ENCODE measurements at regions not wholly inside any gene's neighbourhood (a gene's known extent, or its start where the extent isn't known, plus 50 kb on each side); places are given as distances from the start of the nearest gene placed in this dataset.

GRCh38 chr2:74039611-74040010 lies 54.9 kb downstream of the TET3 start:
- Mint-ChIP-seq H3K27ac (peak overlapping the region; percentile 10 to 15), H3K9me3 (no peaks in the 10 kb centered on the region), H3K4me3 (no peak overlapping the region), H3K4me1 (peaks cover 78 to 81% of the 10 kb centered on the region in 2 donors), H3K36me3 (no peaks in the 10 kb centered on the region), H3K27me3 (ENCODE audit: low read depth in 2 of 2) (no peaks in the 10 kb centered on the region)
- intact Hi-C loops (cut with micrococcal nuclease): no loop called here
- H3K36me3 ChIP-seq (ENCODE audit: control insufficient read depth, insufficient read depth, low read length): no peaks in the 10 kb centered on the region
- ATAC-seq: no peak
- H3K4me1 ChIP-seq (ENCODE audit: control insufficient read depth, insufficient read depth, low read length): peaks cover 53% of the 10 kb centered on the region
- H3K4me3 ChIP-seq (ENCODE audit: low read length): no peak overlapping the region
- TF ChIP-seq CTCF (IDR thresholded peaks at IDR 0.05): no peak
- WGBS (ENCODE audit: insufficient coverage): 97% methylated on average over 2 of the region's 2 CpGs
- no peak for DNase-seq
- no peaks in the 10 kb centered on the region for H3K27me3 ChIP-seq (ENCODE audit: control insufficient read depth, insufficient read depth, low read length)
- no peak overlapping the region for H3K27ac ChIP-seq (ENCODE audit: low read length)
- no peaks in the 10 kb centered on the region for H3K9me3 ChIP-seq (ENCODE audit: control insufficient read depth, insufficient read depth, low read length)

- H3K36me3 ChIP-seq (ENCODE audit: control insufficient read depth, insufficient read depth, low read length): no peaks in the 10 kb centered on the region
- peak overlapping the region; percentile 1 for H3K27ac ChIP-seq (ENCODE audit: low read length)
- DNase-seq (no peak), ATAC-seq (peak in 1 of 3 donors; percentile 45)
- WGBS (ENCODE audit: insufficient coverage): 15% methylated on average over 3 of the region's 3 CpGs
- TF ChIP-seq CTCF (IDR thresholded peaks at IDR 0.05): no peak
- Mint-ChIP-seq H3K27me3 (ENCODE audit: low read depth in 2 of 2) (no peaks in the 10 kb centered on the region), H3K9me3 (no peaks in the 10 kb centered on the region), H3K27ac (peak overlapping the region; percentile 65 to 84), H3K36me3 (no peaks in the 10 kb centered on the region), H3K4me1 (peaks cover 83% of the 10 kb centered on the region in 2 donors), H3K4me3 (peak overlapping the region; percentile 69)
- no peaks in the 10 kb centered on the region for H3K9me3 ChIP-seq (ENCODE audit: control insufficient read depth, insufficient read depth, low read length)
- peaks cover 42% of the 10 kb centered on the region for H3K4me1 ChIP-seq (ENCODE audit: control insufficient read depth, insufficient read depth, low read length)
- H3K27me3 ChIP-seq (ENCODE audit: control insufficient read depth, insufficient read depth, low read length): no peaks in the 10 kb centered on the region
- H3K4me3 ChIP-seq (ENCODE audit: low read length): no peak overlapping the region
- intact Hi-C loops (cut with micrococcal nuclease): no loop called here
Observed at GRCh38 chr2:74041182-74041581, 56.5 kb downstream of the TET3 start.

- peak overlapping the region; percentile 65 to 84 for H3K27ac Mint-ChIP-seq
- H3K36me3 ChIP-seq (ENCODE audit: control insufficient read depth, insufficient read depth, low read length): no peaks in the 10 kb centered on the region
Observed at GRCh38 chr2:74041726-74042125, 57.0 kb downstream of the TET3 start.

More at GRCh38 chr2:74041726-74042125, 57.0 kb downstream of the TET3 start:
- Mint-ChIP-seq H3K4me1 (peaks cover 78% of the 10 kb centered on the region in 2 donors), H3K27me3 (ENCODE audit: low read depth in 2 of 2) (no peaks in the 10 kb centered on the region), H3K36me3 (no peaks in the 10 kb centered on the region), H3K4me3 (peak overlapping the region; percentile 69), H3K9me3 (no peaks in the 10 kb centered on the region)
- Histone ChIP-seq H3K27ac (ENCODE audit: low read length) (no peak overlapping the region), H3K27me3 (ENCODE audit: control insufficient read depth, insufficient read depth, low read length) (no peaks in the 10 kb centered on the region), H3K4me3 (ENCODE audit: low read length) (no peak overlapping the region), H3K4me1 (ENCODE audit: control insufficient read depth, insufficient read depth, low read length) (peaks cover 40% of the 10 kb centered on the region), H3K9me3 (ENCODE audit: control insufficient read depth, insufficient read depth, low read length) (no peaks in the 10 kb centered on the region)
- ATAC-seq (no peak), DNase-seq (no peak)
- WGBS (ENCODE audit: insufficient coverage): 100% methylated on average over 1 of the region's 1 CpG
- intact Hi-C loops (cut with micrococcal nuclease): no loop called here
- TF ChIP-seq CTCF (IDR thresholded peaks at IDR 0.05): no peak
